GM19023 (cell line): ENCODE measurements at regions not wholly inside any gene's neighbourhood (a gene's known extent, or its start where the extent isn't known, plus 50 kb on each side); places are given as distances from the start of the nearest gene placed in this dataset.
"Not testable (repeated sequence)": the region's sequence is repeated elsewhere in the genome, so short reads cannot be mapped to it uniquely, and the experiment has no call there.

Source experiments
- ATAC-seq: cut with Tn5 transposase; IDR thresholded peaks from one replicate; pipeline ENCODE4 v1.9.1; 2021; ENCODE audit warnings: mild to moderate bottlenecking, moderate library complexity; ENCODE audit not compliant: unreplicated experiment

- no peak for ATAC-seq
Measured at GRCh38 chr14:58725871-58726270, 88.1 kb downstream of the DACT1 start.

GRCh38 chr14:58730792-58731464 is 93.2 kb downstream of the DACT1 start:
- ATAC-seq = no peak

- no peak for ATAC-seq
Measured at GRCh38 chr14:58731465-58732293, 93.9 kb downstream of the DACT1 start.

- ATAC-seq = no peak
Measured at GRCh38 chr14:58732387-58732786, 94.6 kb downstream of the DACT1 start.

- ATAC-seq = no peak
Measured at GRCh38 chr14:58733451-58734208, 95.9 kb downstream of the DACT1 start.

GRCh38 chr14:58735596-58735995 is 97.8 kb downstream of the DACT1 start:
- no peak for ATAC-seq

GRCh38 chr14:58736606-58737005 is 98.8 kb downstream of the DACT1 start:
- ATAC-seq = no peak

GRCh38 chr14:58737511-58737910 is 99.7 kb downstream of the DACT1 start:
- no peak for ATAC-seq

GRCh38 chr14:58738189-58738836 is 100.6 kb downstream of the DACT1 start:
- ATAC-seq = no peak

- ATAC-seq = no peak
Measured at GRCh38 chr14:58738876-58739275, 101.1 kb downstream of the DACT1 start.

- ATAC-seq = peak; percentile 63
Measured at GRCh38 chr14:58739674-58740073, 101.9 kb downstream of the DACT1 start.

GRCh38 chr14:58740379-58740935 is 102.7 kb downstream of the DACT1 start:
- no peak for ATAC-seq

GRCh38 chr14:58744801-58745394 is 107.1 kb downstream of the DACT1 start:
- no peak for ATAC-seq

GRCh38 chr14:58746261-58746660 is 108.5 kb downstream of the DACT1 start:
- ATAC-seq = no peak

GRCh38 chr14:58746701-58747100 is 108.9 kb downstream of the DACT1 start:
- ATAC-seq = no peak

GRCh38 chr14:58747181-58747580 is 109.4 kb downstream of the DACT1 start:
- no peak for ATAC-seq

GRCh38 chr14:58748251-58748650 is 110.5 kb downstream of the DACT1 start:
- not testable (repeated sequence) for ATAC-seq

GRCh38 chr14:58749066-58749669 is 111.4 kb downstream of the DACT1 start:
- ATAC-seq = peak; percentile 90

GRCh38 chr14:58750321-58751269 is 112.8 kb downstream of the DACT1 start:
- no peak for ATAC-seq
